A549 (cell line): ENCODE measurements at regions not wholly inside any gene's neighbourhood (a gene's known extent, or its start where the extent isn't known, plus 50 kb on each side); places are given as distances from the start of the nearest gene placed in this dataset.

Experiments
- BHLHE40 ChIP-seq: IDR thresholded peaks from 2 replicates; pipeline ENCODE4 v1.6.1; 2012; ENCODE audit warnings: low read depth, low read length, inconsistent platforms
- CBX8 ChIP-seq: fragments of 200-600 bp; sonication (generic); IDR thresholded peaks from 2 replicates; pipeline ENCODE4 v1.6.1; 2016
- CTCF ChIP-seq: fragments of >200 bp; sonication (Bioruptor Twin); formaldehyde crosslinking; IDR thresholded peaks from 3 replicates; pipeline ENCODE4 v1.5.1; 2016
- ESRRA ChIP-seq: fragments of 150-350 bp; IDR thresholded peaks from 2 replicates; pipeline ENCODE4 v1.6.1; 2014; ENCODE audit warnings: mild to moderate bottlenecking, low read length, borderline replicate concordance
- HOXA7 ChIP-seq: fragments of 250-450 bp; sonication (Bioruptor Pico); IDR thresholded peaks from 2 replicates; pipeline ENCODE4 v1.5.0; 2020; ENCODE audit warnings: mild to moderate bottlenecking, moderate library complexity
- POLR2A ChIP-seq: IDR thresholded peaks from 2 replicates; pipeline ENCODE4 v1.6.1; 2012; ENCODE audit warnings: mild to moderate bottlenecking, low read length
- RAD21 ChIP-seq, 2 experiments: fragments of >200 bp in 1 of 2; sonication (Bioruptor Twin) in 1 of 2; formaldehyde crosslinking in 1 of 2; IDR thresholded peaks in 1 of 2; conservative IDR thresholded peaks in 1 of 2; 2 replicates in 1 of 2; 3 replicates in 1 of 2; pipeline ENCODE4 v1.6.1; 2012 to 2018; ENCODE audit warnings: inconsistent platforms in 1 of 2
- SREBF2 ChIP-seq: fragments of 450-650 bp; IDR thresholded peaks from 2 replicates; pipeline ENCODE4 v1.6.1; 2014; ENCODE audit warnings: mild to moderate bottlenecking, moderate library complexity
- USF2 ChIP-seq: fragments of 450-650 bp; IDR thresholded peaks from 2 replicates; pipeline ENCODE4 v1.6.1; 2014; ENCODE audit warnings: antibody characterized with exemption

GRCh38 chr1:232146514-232146913 lies 483.4 kb downstream of the SIPA1L2 start:
- TF ChIP-seq POLR2A, result no peak
- TF ChIP-seq CTCF, result no peak
- TF ChIP-seq USF2, result no peak
- TF ChIP-seq CBX8, result no peak
- no peak for TF ChIP-seq SREBF2
- TF ChIP-seq HOXA7 (CRISPR knock-in tag), result no peak
- TF ChIP-seq ESRRA, result no peak
- no peak for TF ChIP-seq RAD21 (conservative IDR thresholded peaks at IDR 0.05 in 1 of 2, IDR thresholded peaks at IDR 0.05 in 1 of 2)
- no peak for TF ChIP-seq BHLHE40
